C4-2B (cell line): ENCODE measurements at regions not wholly inside any gene's neighbourhood (a gene's known extent, or its start where the extent isn't known, plus 50 kb on each side); places are given as distances from the start of the nearest gene placed in this dataset.

Source experiments
- ZFX ChIP-seq: fragments of 450-650 bp; IDR thresholded peaks from 2 replicates; pipeline ENCODE4 v1.6.1; 2017
- TF ChIP-seq, protein P1 (sequence below): fragments of 450-650 bp; conservative IDR thresholded peaks from 2 replicates; pipeline ENCODE4 v1.5.1; 2017; ENCODE audit warnings: mild to moderate bottlenecking

DNA sequence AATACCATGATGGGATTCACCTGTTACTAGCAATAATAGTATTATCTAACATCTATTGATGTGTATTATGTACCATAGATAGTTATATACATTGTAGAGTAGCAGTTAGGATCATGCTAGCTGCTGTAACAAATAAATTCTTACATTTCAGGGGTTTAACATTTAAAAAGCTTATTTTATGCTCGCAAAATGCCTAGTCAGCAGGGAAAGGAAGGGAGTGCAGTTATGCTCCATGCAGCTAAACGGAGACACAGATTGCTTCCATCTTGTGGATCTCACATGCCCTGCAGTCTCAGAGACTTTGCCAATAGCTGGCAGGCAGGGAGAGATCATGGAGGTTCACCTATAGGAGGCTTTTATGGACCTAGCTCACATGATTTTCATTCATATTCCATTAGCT, 364.1 kb downstream of the TOX3 start:
- TF ChIP-seq, protein P1, sequence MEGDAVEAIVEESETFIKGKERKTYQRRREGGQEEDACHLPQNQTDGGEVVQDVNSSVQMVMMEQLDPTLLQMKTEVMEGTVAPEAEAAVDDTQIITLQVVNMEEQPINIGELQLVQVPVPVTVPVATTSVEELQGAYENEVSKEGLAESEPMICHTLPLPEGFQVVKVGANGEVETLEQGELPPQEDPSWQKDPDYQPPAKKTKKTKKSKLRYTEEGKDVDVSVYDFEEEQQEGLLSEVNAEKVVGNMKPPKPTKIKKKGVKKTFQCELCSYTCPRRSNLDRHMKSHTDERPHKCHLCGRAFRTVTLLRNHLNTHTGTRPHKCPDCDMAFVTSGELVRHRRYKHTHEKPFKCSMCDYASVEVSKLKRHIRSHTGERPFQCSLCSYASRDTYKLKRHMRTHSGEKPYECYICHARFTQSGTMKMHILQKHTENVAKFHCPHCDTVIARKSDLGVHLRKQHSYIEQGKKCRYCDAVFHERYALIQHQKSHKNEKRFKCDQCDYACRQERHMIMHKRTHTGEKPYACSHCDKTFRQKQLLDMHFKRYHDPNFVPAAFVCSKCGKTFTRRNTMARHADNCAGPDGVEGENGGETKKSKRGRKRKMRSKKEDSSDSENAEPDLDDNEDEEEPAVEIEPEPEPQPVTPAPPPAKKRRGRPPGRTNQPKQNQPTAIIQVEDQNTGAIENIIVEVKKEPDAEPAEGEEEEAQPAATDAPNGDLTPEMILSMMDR: no peak
- TF ChIP-seq ZFX: no peak
